CD4-positive, alpha-beta T cell treated with Interferon alpha-2 for 1 hour (primary cell): ENCODE measurements at regions not wholly inside any gene's neighbourhood (a gene's known extent, or its start where the extent isn't known, plus 50 kb on each side); places are given as distances from the start of the nearest gene placed in this dataset.
"Not testable (repeated sequence)": the region's sequence is repeated elsewhere in the genome, so short reads cannot be mapped to it uniquely, and the experiment has no call there.

Experiments used
- DNase-seq, 2 donors: peaks; one replicate each; pipeline ENCODE4 v3.0.0-alpha.2; 2020 to 2022

GRCh38 chr10:80753612-80754011 is 215.9 kb downstream of the SH2D4B start:
- DNase-seq, result no peak

GRCh38 chr10:80755893-80756292 is 218.2 kb downstream of the SH2D4B start:
- DNase-seq, result no peak

DNA sequence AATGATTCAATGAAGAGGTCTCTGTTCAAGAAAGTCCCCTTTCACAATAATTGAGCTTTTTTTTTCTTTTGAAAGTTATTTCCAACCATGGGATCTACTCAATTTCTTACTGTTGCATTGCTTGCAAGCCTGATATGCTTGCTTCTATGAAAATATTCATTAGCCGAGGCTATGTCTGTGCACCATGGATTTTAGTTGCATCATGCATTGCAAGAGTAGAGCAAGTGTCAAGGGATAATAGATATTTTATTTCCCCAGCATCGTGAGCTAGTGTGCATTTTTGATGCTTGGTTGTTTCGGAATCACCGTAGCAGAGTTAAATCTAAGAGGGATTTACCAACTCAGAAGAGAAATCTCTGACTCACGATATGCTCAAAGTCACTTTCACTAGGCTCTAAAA is 222.0 kb downstream of the SH2D4B start:
- DNase-seq, result no peak

GRCh38 chr10:80760914-80761371 is 223.2 kb downstream of the SH2D4B start:
- no peak for DNase-seq

DNA sequence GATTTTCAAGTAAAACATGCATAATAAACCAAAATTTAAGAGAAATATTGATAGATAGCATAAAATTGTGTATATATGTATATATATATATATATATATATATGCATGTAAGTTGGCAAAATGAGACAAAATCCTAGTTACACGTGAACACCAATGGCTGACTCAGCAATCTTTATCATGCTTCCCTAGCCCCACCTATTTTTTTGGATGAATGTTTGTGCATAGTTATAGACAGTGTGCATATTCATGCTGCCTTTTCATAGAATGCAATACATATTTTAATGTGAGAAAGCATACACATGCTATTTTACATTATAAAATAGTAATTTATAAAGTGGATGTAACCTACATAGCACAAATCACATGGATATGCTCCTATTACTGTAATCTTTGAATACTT is 230.3 kb downstream of the SH2D4B start:
- DNase-seq, result no peak

DNA sequence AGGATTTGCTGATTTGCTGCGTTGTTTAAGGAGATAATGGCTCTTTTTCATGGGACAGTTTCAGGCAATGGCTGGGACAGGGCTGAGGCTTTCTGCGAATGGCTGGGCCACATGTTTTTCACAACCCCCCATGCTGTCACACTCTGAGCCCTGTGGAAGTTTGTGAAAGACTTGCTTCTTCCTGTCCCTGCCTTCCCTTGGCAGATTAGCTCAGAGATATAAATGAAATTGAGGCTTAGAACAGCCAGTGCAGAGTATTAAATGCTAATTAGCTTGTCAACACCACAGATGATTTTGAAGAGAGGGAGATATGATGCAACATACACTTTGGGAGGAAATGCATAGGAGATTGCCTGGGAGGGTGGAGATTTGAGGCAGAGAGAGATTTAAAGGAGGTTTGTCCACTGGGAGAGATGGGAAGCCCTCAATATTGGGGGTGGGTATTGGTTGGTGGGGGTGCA is 232.0 kb downstream of the SH2D4B start:
- no peak for DNase-seq

DNA sequence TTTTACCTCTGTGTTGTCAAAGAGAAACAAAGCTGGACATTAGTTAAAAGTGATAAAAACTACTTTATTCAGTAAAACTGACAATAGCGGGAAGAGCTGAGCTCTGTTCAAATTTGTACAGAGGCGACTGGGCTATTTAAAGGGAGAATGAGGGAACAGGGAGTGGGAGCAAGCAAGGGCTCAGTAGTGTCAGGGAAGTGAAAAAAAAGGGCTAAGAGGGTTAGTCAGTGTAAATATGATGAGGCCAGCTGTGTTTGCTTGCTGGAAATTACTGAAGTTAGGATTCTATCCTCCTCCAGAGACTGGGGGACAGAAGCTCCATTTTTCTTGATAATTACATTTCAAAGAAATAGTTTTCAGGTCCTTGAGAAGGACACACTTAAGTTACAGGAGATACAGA is 232.5 kb downstream of the SH2D4B start:
- DNase-seq, result no peak

- DNase-seq, result no peak
These were observed 233.6 kb downstream of the SH2D4B start for GRCh38 chr10:80771285-80771684.

DNA sequence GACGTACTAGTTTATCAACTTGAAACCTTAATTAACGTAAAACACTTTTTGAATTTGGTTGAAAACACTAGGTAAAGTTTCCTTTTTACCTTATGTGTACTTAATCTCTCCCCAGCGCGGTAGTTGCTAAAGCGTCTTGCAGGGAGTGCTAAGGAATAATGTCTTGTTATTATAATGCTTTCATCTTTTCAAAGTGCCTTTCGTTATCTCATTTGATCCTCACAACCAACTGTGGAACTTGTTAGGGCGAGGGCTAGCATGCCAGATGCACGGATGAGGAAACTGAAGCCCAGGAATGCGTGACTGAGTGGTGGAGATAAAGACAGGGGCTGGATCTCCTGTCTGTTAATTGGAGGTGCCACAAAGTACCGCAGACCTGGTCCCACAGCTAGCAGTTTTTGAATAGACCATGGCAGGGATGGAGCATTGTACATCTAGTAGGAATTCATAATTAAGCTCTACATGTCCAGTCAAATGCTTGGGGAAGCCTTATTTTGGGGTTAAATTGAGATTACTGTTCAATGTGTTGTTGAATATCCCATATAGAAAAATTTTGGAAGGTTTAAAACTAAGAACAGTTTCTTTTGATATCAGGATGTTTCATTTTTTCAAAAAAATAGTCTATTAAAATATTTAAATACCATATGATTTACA is 234.3 kb downstream of the SH2D4B start:
- DNase-seq, result no peak

DNA sequence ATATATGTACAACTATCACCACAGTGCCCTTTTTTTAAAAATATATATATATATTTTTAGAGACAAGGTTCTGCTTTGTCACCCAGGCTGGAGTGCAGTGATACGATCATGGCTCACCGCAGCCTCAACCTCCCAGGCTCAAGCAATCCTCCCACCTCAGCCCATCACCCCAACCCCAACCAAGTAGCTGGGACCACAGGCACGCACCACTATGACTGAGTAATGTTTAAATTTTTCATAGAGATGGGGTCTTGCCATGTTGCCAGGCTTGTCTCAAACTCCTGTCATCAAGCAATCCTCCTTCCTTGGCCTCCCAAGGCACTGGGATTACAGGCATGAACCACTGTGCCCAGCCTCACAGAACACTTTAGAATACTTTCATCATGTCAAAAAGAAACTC is 234.9 kb downstream of the SH2D4B start:
- DNase-seq, result no peak

- DNase-seq, result no peak
These were observed 247.0 kb downstream of the SH2D4B start for GRCh38 chr10:80784695-80785094.

DNA sequence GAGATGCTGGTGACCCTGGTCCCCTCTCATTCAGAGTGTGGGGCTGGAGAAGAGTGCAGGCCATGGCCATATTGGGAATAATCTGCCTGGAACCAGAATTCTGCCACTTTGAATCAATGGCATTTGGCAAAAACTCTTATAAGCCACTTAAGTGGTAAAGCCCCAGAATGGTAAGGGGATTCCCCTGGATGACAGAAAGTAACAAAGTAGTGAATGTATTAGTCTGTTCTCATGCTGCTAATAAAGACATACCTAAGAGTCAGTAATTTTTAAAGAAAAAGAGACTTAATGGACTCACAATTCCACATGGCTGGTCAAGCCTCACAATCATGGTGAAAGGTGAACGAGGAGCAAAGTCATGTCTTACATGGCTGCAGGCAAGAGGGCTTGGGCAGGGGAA is 248.6 kb downstream of the SH2D4B start:
- DNase-seq, result no peak

DNA sequence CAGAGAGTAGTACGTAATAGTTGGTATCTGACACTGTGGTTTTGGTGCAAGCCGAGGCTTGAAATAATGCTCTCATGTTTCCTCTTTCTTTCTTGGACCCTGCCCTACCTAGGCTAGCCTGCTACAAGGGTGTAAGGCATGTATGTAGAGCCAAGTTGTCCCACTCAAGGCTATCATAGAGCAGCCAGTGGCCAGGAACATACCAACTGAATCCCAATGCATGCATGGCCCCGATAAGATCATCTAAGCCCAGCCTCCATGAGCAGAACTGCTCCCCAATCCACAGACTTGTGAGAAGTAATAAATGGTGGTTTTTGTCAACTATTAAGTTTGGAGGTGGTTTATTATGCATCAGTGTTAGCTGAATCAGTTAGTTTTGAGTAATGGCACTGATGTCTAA is 250.2 kb downstream of the SH2D4B start:
- DNase-seq, result no peak

GRCh38 chr10:80794994-80795393 is 257.3 kb downstream of the SH2D4B start:
- no peak for DNase-seq

DNA sequence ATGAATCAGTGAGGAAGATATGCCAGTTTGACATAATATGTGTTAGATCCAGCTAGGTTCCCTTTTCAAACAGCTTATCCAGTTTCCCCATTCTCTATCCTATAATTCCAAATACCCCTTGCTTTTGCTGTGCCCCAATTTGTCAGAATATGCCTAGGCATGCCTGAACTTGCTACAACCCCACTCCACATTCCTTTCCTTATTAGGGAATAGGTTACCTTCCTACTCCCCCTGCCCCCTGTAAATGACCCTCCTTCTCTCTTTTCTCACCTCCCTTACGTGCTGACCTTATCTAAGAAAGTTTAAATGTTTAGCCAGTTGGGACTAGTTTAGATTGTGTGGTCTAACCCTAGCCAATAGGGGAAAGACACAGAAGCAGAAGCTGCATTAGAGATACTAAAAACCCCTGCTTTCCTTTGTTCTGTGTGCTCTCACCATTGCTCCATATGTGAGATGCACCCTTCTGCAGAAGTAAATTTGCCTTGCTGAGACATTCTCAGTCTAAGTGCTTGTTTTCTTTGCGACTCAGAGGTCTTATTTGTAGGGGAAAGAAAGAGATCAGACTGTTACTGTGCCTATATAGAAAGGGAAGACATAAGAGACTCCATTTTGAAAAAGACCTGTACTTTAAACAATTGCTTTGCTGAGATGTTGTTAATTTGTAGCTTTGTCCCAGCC is 267.8 kb downstream of the SH2D4B start:
- no peak for DNase-seq

DNA sequence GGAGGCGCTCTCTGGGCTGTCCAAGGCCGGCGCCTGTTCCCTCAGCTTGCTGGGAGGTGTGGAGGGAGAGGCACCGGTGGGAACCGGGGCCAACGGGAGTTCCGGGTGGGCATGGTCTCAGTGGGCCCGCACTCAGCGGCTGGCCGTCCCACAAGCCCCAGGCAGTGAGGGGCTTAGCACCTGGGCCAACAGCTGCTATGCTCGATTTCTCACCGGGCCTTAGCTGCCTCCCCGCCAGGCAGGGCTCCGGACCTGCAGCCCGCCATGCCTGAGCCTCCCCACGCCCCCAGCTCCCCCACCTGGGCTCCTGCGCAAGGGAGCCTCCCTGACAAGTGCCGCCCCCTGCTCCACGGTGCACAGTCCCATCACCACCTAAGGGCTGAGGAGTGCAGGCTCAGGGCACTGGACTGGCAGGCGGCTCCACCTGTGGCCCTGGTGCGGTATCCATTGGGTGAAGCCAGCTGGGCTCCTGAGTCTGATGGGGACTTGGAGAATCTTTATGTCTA is 276.5 kb downstream of the SH2D4B start:
- DNase-seq, result no peak

DNA sequence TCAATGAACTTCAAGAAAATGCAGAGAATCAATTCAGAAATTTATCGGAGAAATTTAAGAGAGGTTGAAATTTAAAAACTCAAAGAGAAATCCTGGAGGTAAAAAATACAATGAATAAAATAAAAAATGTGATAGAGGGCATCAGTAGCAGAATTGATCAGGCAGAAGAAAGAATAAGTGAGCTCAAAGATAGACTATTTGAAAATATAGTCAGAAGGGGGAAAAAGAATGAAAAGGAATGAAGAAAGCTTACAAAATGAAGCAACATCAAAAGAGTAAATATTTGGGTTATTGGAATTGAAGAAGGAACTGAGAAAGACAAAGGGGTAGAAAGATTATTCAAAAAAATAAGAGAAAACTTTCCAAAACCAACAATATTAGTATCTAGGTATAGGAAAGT is 291.4 kb downstream of the SH2D4B start:
- DNase-seq, result no peak

DNA sequence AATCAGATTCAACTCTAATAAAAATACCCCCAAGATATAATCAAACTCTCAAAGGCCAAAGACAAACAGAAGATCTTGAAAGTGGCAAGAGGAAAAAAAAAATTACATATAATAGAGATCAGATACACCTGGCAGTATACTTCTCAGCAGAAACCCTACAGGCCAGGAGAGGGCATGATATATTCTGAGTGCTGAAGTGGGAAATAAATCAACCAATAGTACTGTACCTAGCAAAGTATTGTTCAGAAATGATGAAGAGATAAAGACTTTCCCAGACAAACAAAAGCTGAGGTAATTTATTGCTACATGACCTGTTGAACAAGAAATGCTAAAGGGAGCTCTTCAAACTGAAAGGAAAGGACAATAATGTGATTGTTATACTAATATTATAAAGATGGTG is 291.9 kb downstream of the SH2D4B start:
- no peak for DNase-seq

- not testable (repeated sequence) for DNase-seq
These were observed 295.0 kb downstream of the SH2D4B start for GRCh38 chr10:80832693-80833092.

GRCh38 chr10:80855348-80855971 is 317.8 kb downstream of the SH2D4B start:
- no peak for DNase-seq

- no peak for DNase-seq
These were observed 318.5 kb downstream of the SH2D4B start for GRCh38 chr10:80856186-80856585.

GRCh38 chr10:80859279-80859678 is 321.6 kb downstream of the SH2D4B start:
- DNase-seq, result not testable (repeated sequence)

- DNase-seq, result no peak
These were observed 323.0 kb downstream of the SH2D4B start for GRCh38 chr10:80860719-80861118.

- DNase-seq, result no peak
These were observed 324.2 kb downstream of the SH2D4B start for GRCh38 chr10:80861882-80862281.
